Right lobe of liver (tissue), 6 donors: ENCODE measurements at regions not wholly inside any gene's neighbourhood (a gene's known extent, or its start where the extent isn't known, plus 50 kb on each side); places are given as distances from the start of the nearest gene placed in this dataset.

ENCODE experiments used
- ATAC-seq, 4 donors: fragments of 200-7000 bp; cut with Tn5 transposase; one replicate each; pipeline ENCODE4 v1.9.1; 2020; ENCODE audit warnings: mild to moderate bottlenecking in 4 of 4, moderate library complexity in 4 of 4
- DNase-seq, 3 donors: peaks; one replicate each; pipeline ENCODE4 v3.0.0-alpha.2; 2020
- H3K27ac ChIP-seq, 3 donors: fragments of 200-600 bp; one replicate each; pipeline ENCODE4 v1.8.0; 2022
- H3K27me3 ChIP-seq, 2 donors: fragments of 200-600 bp; one replicate each; pipeline ENCODE4 v1.8.0; 2022
- H3K36me3 ChIP-seq, 4 donors: fragments of 200-600 bp; sonication (generic) in 1 of 4; one replicate each; pipeline versions ENCODE4 v1.5.1 to v1.8.0; 2017 to 2022; ENCODE audit warnings: control low read depth in 1 of 4
- H3K4me1 ChIP-seq, 4 donors: fragments of 200-600 bp; sonication (generic) in 1 of 4; one replicate each; pipeline versions ENCODE4 v1.5.1 to v1.8.0; 2017 to 2022; ENCODE audit warnings: control low read depth in 1 of 4
- H3K4me3 ChIP-seq, 3 donors: fragments of 200-600 bp; one replicate each; pipeline ENCODE4 v1.8.0; 2022
- H3K9me3 ChIP-seq, 4 donors: fragments of 200-600 bp; sonication (generic) in 1 of 4; one replicate each; pipeline versions ENCODE4 v1.5.1 to v1.8.0; 2017 to 2022; ENCODE audit warnings: control low read depth in 1 of 4
- CTCF ChIP-seq, 4 donors: fragments of 200-600 bp in 3 of 4; fragments of 450-650 bp in 1 of 4; IDR thresholded peaks; one replicate each; pipeline versions ENCODE4 v1.5.1 to v1.8.0; 2016 to 2022; ENCODE audit warnings: antibody characterized with exemption in 4 of 4, mild to moderate bottlenecking in 2 of 4
- POLR2A ChIP-seq: fragments of 450-650 bp; IDR thresholded peaks from one replicate; pipeline ENCODE4 v1.6.1; 2017; ENCODE audit warnings: antibody characterized with exemption, mild to moderate bottlenecking
- WGBS: methylation state at CpG from one replicate; pipeline ENCODE4 v1.1.6; 2018; ENCODE audit warnings: low coverage, low lambda C conversion rate; ENCODE audit not compliant: insufficient coverage; ENCODE audit errors: missing lambda C conversion rate; 5-methylcytosine and 5-hydroxymethylcytosine counted together
- intact Hi-C, 2 donors: fragments of 100-400 bp; cut with DNase I; formaldehyde crosslinking; loops; one replicate each; pipeline versions ENCODE4 v1.11.2 to v1.14.1; 2022
- donor health status: DM: no; HTN: yes; CAD: no.
- donor health status: DM: no; HTN: no; CAD: no.
- donor health status: DM: no; HTN: no; CAD: no.
- donor health status: DM: no; HTN: yes; CAD: no.
- donor health status: DM: no; HTN: yes; CAD: no.

GRCh38 chr5:107776922-107777740, 106.4 kb upstream of the EFNA5 start:
- DNase-seq (no peak), ATAC-seq (no peak)
- no peaks in the 10 kb centered on the region for H3K27me3 ChIP-seq
- no peaks in the 10 kb centered on the region for H3K9me3 ChIP-seq
- H3K4me3 ChIP-seq = no peak overlapping the region
- intact Hi-C loops = no loop called here
- WGBS = 57% methylated on average over 4 of the region's 6 CpGs
- H3K27ac ChIP-seq = no peak overlapping the region
- H3K4me1 ChIP-seq = no peaks in the 10 kb centered on the region
- no peaks in the 10 kb centered on the region for H3K36me3 ChIP-seq
- TF ChIP-seq POLR2A (no peak), CTCF (IDR thresholded peaks at IDR 0.05) (no peak)

GRCh38 chr5:107776506-107776905, 105.8 kb upstream of the EFNA5 start:
- no peak overlapping the region for H3K4me3 ChIP-seq
- intact Hi-C loops = no loop called here

GRCh38 chr5:107774316-107774715, 103.6 kb upstream of the EFNA5 start:
- no peak overlapping the region for H3K27ac ChIP-seq
- DNase-seq (no peak), ATAC-seq (no peak)
- H3K4me3 ChIP-seq = no peak overlapping the region
- no peaks in the 10 kb centered on the region for H3K4me1 ChIP-seq
- intact Hi-C loops = no loop called here
- no peaks in the 10 kb centered on the region for H3K27me3 ChIP-seq
- H3K9me3 ChIP-seq = no peaks in the 10 kb centered on the region
- TF ChIP-seq CTCF (IDR thresholded peaks at IDR 0.05) (no peak), POLR2A (no peak)
- no peaks in the 10 kb centered on the region for H3K36me3 ChIP-seq
- 50% methylated on average over 2 of the region's 2 CpGs for WGBS

More at GRCh38 chr5:107776506-107776905, 105.8 kb upstream of the EFNA5 start:
- no peaks in the 10 kb centered on the region for H3K9me3 ChIP-seq
- no peaks in the 10 kb centered on the region for H3K27me3 ChIP-seq
- DNase-seq (no peak), ATAC-seq (no peak)
- TF ChIP-seq POLR2A (no peak), CTCF (IDR thresholded peaks at IDR 0.05) (no peak)
- H3K36me3 ChIP-seq = no peaks in the 10 kb centered on the region
- 29% methylated on average over 3 of the region's 3 CpGs for WGBS
- H3K27ac ChIP-seq = no peak overlapping the region
- no peaks in the 10 kb centered on the region for H3K4me1 ChIP-seq

- Histone ChIP-seq H3K9me3 (no peaks in the 10 kb centered on the region), H3K27ac (no peak overlapping the region), H3K27me3 (no peaks in the 10 kb centered on the region), H3K4me3 (no peak overlapping the region), H3K36me3 (no peaks in the 10 kb centered on the region), H3K4me1 (no peaks in the 10 kb centered on the region)
- DNase-seq (no peak), ATAC-seq (no peak)
- intact Hi-C loops = no loop called here
- 21% methylated on average over 1 of the region's 1 CpG for WGBS
- TF ChIP-seq CTCF (IDR thresholded peaks at IDR 0.05) (no peak), POLR2A (no peak)
Observed at GRCh38 chr5:107773479-107773878, 102.7 kb upstream of the EFNA5 start.
